IPS-15b (cell line): ENCODE measurements at regions not wholly inside any gene's neighbourhood (a gene's known extent, or its start where the extent isn't known, plus 50 kb on each side); places are given as distances from the start of the nearest gene placed in this dataset.
"Not testable (repeated sequence)": the region's sequence is repeated elsewhere in the genome, so short reads cannot be mapped to it uniquely, and the experiment has no call there.

Source experiments
- H3K27me3 ChIP-seq: one replicate; pipeline ENCODE4 v1.6.1; 2013; ENCODE audit warnings: low read length; ENCODE audit not compliant: control insufficient read depth, insufficient read depth
- H3K36me3 ChIP-seq: one replicate; pipeline ENCODE4 v1.6.1; 2013; ENCODE audit warnings: low read length; ENCODE audit not compliant: control insufficient read depth, insufficient read depth
- H3K4me1 ChIP-seq: one replicate; pipeline ENCODE4 v1.6.1; 2013; ENCODE audit warnings: mild to moderate bottlenecking, low read length; ENCODE audit not compliant: control insufficient read depth, insufficient read depth
- H3K4me3 ChIP-seq: one replicate; pipeline ENCODE4 v1.5.1; 2013; ENCODE audit warnings: low read depth, low read length
- H3K9ac ChIP-seq: one replicate; pipeline ENCODE4 v1.6.1; 2013; ENCODE audit warnings: low read depth, mild to moderate bottlenecking, low read length
- H3K9me3 ChIP-seq: one replicate; pipeline ENCODE4 v1.6.1; 2013; ENCODE audit warnings: mild to moderate bottlenecking, low read length; ENCODE audit not compliant: control insufficient read depth, insufficient read depth

- H3K4me1 ChIP-seq, result no peaks in the 10 kb centered on the region
- H3K4me3 ChIP-seq, result no peak overlapping the region
- no peaks in the 10 kb centered on the region for H3K27me3 ChIP-seq
- H3K9me3 ChIP-seq, result no peaks in the 10 kb centered on the region
- no peaks in the 10 kb centered on the region for H3K36me3 ChIP-seq
- no peak overlapping the region for H3K9ac ChIP-seq
Observed at GRCh38 chr3:164064298-164064697, 1014.0 kb downstream of the SI start.

GRCh38 chr3:164060923-164061322 is 1017.4 kb downstream of the SI start:
- Histone ChIP-seq H3K4me1 (no peaks in the 10 kb centered on the region), H3K9ac (no peak overlapping the region), H3K9me3 (no peaks in the 10 kb centered on the region), H3K36me3 (no peaks in the 10 kb centered on the region), H3K27me3 (no peaks in the 10 kb centered on the region), H3K4me3 (no peak overlapping the region)

- Histone ChIP-seq H3K4me1 (no peaks in the 10 kb centered on the region), H3K27me3 (no peaks in the 10 kb centered on the region), H3K36me3 (no peaks in the 10 kb centered on the region), H3K9me3 (no peaks in the 10 kb centered on the region), H3K4me3 (no peak overlapping the region), H3K9ac (no peak overlapping the region)
Observed at GRCh38 chr3:164049847-164050246, 1028.4 kb downstream of the SI start.

- no peaks in the 10 kb centered on the region for H3K36me3 ChIP-seq
- no peak overlapping the region for H3K4me3 ChIP-seq
- no peaks in the 10 kb centered on the region for H3K9me3 ChIP-seq
- H3K27me3 ChIP-seq, result no peaks in the 10 kb centered on the region
- no peak overlapping the region for H3K9ac ChIP-seq
- no peaks in the 10 kb centered on the region for H3K4me1 ChIP-seq
Observed at GRCh38 chr3:164048451-164048850, 1029.8 kb downstream of the SI start.

GRCh38 chr3:164040991-164041390 is 1037.3 kb downstream of the SI start:
- Histone ChIP-seq H3K27me3 (no peaks in the 10 kb centered on the region), H3K4me1 (no peaks in the 10 kb centered on the region), H3K9me3 (no peaks in the 10 kb centered on the region)

GRCh38 chr3:164030194-164030593 is 1048.1 kb downstream of the SI start:
- Histone ChIP-seq H3K4me1 (no peaks in the 10 kb centered on the region), H3K4me3 (no peak overlapping the region), H3K27me3 (no peaks in the 10 kb centered on the region), H3K9ac (no peak overlapping the region), H3K36me3 (no peaks in the 10 kb centered on the region), H3K9me3 (no peaks in the 10 kb centered on the region)

More at GRCh38 chr3:164040991-164041390, 1037.3 kb downstream of the SI start:
- Histone ChIP-seq H3K9ac (no peak overlapping the region), H3K36me3 (no peaks in the 10 kb centered on the region), H3K4me3 (no peak overlapping the region)

- H3K4me3 ChIP-seq, result no peak overlapping the region
- no peaks in the 10 kb centered on the region for H3K9me3 ChIP-seq
- H3K4me1 ChIP-seq, result no peaks in the 10 kb centered on the region
Observed at GRCh38 chr3:164024786-164025185, 1053.5 kb downstream of the SI start.

GRCh38 chr3:164023480-164023879 is 1054.8 kb downstream of the SI start:
- no peaks in the 10 kb centered on the region for H3K9me3 ChIP-seq
- H3K36me3 ChIP-seq, result no peaks in the 10 kb centered on the region
- H3K27me3 ChIP-seq, result no peaks in the 10 kb centered on the region
- H3K9ac ChIP-seq, result no peak overlapping the region
- no peaks in the 10 kb centered on the region for H3K4me1 ChIP-seq
- no peak overlapping the region for H3K4me3 ChIP-seq

More at GRCh38 chr3:164024786-164025185, 1053.5 kb downstream of the SI start:
- no peaks in the 10 kb centered on the region for H3K27me3 ChIP-seq
- H3K36me3 ChIP-seq, result no peaks in the 10 kb centered on the region
- no peak overlapping the region for H3K9ac ChIP-seq

GRCh38 chr3:164018500-164018899 is 1059.8 kb downstream of the SI start:
- Histone ChIP-seq H3K4me3 (no peak overlapping the region), H3K9ac (no peak overlapping the region), H3K27me3 (no peaks in the 10 kb centered on the region), H3K36me3 (no peaks in the 10 kb centered on the region), H3K4me1 (no peaks in the 10 kb centered on the region), H3K9me3 (no peaks in the 10 kb centered on the region)

GRCh38 chr3:164007765-164008164 is 1070.5 kb downstream of the SI start:
- H3K4me3 ChIP-seq, result no peak overlapping the region
- H3K9ac ChIP-seq, result no peak overlapping the region
- H3K36me3 ChIP-seq, result no peaks in the 10 kb centered on the region
- no peaks in the 10 kb centered on the region for H3K4me1 ChIP-seq
- H3K9me3 ChIP-seq, result no peaks in the 10 kb centered on the region
- H3K27me3 ChIP-seq, result no peaks in the 10 kb centered on the region

- Histone ChIP-seq H3K36me3 (no peaks in the 10 kb centered on the region), H3K9ac (no peak overlapping the region), H3K4me1 (no peaks in the 10 kb centered on the region), H3K9me3 (no peaks in the 10 kb centered on the region), H3K4me3 (no peak overlapping the region), H3K27me3 (no peaks in the 10 kb centered on the region)
Observed at GRCh38 chr3:164004205-164004604, 1074.1 kb downstream of the SI start.

- H3K9me3 ChIP-seq, H3K36me3 ChIP-seq, H3K4me3 ChIP-seq, H3K4me1 ChIP-seq, H3K27me3 ChIP-seq, H3K9ac ChIP-seq: not testable (repeated sequence)
Observed at GRCh38 chr3:164003016-164003415, 1075.3 kb downstream of the SI start.

- no peaks in the 10 kb centered on the region for H3K9me3 ChIP-seq
- no peak overlapping the region for H3K9ac ChIP-seq
- H3K4me1 ChIP-seq, result no peaks in the 10 kb centered on the region
- no peaks in the 10 kb centered on the region for H3K36me3 ChIP-seq
- H3K4me3 ChIP-seq, result no peak overlapping the region
- no peaks in the 10 kb centered on the region for H3K27me3 ChIP-seq
Observed at GRCh38 chr3:163983940-163984339, 1094.4 kb downstream of the SI start.
